Colonic mucosa (tissue), 4 donors: ENCODE measurements at regions not wholly inside any gene's neighbourhood (a gene's known extent, or its start where the extent isn't known, plus 50 kb on each side); places are given as distances from the start of the nearest gene placed in this dataset.

ENCODE experiments used
- DNase-seq: peaks from one replicate; pipeline ENCODE4 v3.0.0-alpha.2; 2020
- H3K27ac ChIP-seq: fragments of 200-600 bp; one replicate; pipeline ENCODE4 v1.8.0; 2021
- H3K27me3 ChIP-seq: fragments of 200-600 bp; one replicate; pipeline ENCODE4 v1.8.0; 2021
- H3K36me3 ChIP-seq: fragments of 200-600 bp; one replicate; pipeline ENCODE4 v1.8.0; 2021
- H3K4me1 ChIP-seq: fragments of 200-600 bp; one replicate; pipeline ENCODE4 v1.8.0; 2021; ENCODE audit warnings: mild to moderate bottlenecking
- H3K4me3 ChIP-seq: fragments of 200-600 bp; one replicate; pipeline ENCODE4 v1.8.0; 2021
- H3K9ac ChIP-seq, 2 donors: one replicate each; pipeline ENCODE4 v1.7.0; 2013; ENCODE audit warnings: control low read depth in 2 of 2, low read depth in 2 of 2, low read length in 2 of 2
- H3K9me3 ChIP-seq: fragments of 200-600 bp; one replicate; pipeline ENCODE4 v1.8.0; 2021
- intact Hi-C: fragments of 100-400 bp; cut with DNase I; formaldehyde crosslinking; loops from one replicate; pipeline ENCODE4 v1.14.1; 2022
- TF ChIP-seq, protein P1 (sequence below): fragments of 200-600 bp; IDR thresholded peaks from one replicate; pipeline ENCODE4 v1.8.0; 2022; ENCODE audit warnings: antibody characterized with exemption, mild to moderate bottlenecking
- donor health status: healthy.
- donor health status: DM: no; HTN: no; CAD: no.
- donor health status: DM: no; HTN: no; CAD: no.

DNA sequence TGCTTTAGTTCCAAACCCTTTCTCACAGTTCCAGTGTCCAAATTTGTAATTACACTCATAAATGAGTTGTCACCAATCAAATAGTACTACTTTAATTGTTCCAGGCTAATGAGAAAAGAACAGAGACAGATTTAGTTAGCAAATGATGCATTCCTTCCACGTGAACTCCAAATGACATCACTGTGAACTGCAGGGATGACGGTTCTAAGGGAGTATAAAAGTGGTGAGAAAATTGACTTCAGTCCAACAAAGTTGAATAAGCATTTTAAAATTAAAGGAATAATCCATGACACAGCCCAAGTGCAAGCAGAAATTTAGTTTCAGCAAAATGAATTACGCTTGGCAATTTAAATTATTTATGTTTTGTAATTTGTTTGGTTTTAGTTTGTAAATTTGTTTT lies 102.0 kb upstream of the LRATD1 start:
- TF ChIP-seq, protein P1, sequence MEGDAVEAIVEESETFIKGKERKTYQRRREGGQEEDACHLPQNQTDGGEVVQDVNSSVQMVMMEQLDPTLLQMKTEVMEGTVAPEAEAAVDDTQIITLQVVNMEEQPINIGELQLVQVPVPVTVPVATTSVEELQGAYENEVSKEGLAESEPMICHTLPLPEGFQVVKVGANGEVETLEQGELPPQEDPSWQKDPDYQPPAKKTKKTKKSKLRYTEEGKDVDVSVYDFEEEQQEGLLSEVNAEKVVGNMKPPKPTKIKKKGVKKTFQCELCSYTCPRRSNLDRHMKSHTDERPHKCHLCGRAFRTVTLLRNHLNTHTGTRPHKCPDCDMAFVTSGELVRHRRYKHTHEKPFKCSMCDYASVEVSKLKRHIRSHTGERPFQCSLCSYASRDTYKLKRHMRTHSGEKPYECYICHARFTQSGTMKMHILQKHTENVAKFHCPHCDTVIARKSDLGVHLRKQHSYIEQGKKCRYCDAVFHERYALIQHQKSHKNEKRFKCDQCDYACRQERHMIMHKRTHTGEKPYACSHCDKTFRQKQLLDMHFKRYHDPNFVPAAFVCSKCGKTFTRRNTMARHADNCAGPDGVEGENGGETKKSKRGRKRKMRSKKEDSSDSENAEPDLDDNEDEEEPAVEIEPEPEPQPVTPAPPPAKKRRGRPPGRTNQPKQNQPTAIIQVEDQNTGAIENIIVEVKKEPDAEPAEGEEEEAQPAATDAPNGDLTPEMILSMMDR, result no peak
- Histone ChIP-seq H3K9me3 (no peaks in the 10 kb centered on the region), H3K27ac (no peak overlapping the region), H3K27me3 (no peaks in the 10 kb centered on the region), H3K4me1 (no peaks in the 10 kb centered on the region), H3K4me3 (no peak overlapping the region), H3K9ac (no peak overlapping the region), H3K36me3 (no peaks in the 10 kb centered on the region)
- intact Hi-C loops, result no loop called here
- DNase-seq, result no peak

DNA sequence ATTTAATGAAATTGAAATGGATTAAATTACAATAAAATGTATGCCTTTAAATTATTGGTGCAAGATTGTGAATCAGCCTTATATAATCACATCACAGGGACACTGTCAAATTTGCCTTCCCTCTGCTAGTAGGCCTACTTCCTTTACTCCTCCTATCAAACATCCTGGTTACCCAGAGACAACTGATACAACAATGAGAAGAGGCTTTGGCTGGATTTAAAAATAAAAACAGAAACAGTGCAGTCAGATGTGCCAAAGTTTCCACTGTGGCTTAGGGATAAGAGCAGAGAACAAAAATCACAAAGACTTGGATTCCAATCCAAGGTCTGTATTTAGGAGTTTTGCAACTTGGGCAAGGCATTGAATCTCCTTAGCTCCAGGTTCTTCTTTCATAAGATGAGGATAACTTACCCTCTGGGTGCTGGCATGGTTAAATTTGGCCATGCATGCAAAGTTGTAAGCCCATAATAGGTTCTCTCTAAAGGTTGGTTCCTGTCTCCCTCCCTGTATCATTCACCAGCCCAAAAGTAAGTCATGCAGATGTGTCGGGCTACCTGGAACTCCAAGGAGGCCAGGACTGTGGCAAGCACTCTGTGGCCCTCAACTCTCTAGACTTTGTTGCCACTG lies 99.3 kb upstream of the LRATD1 start:
- Histone ChIP-seq H3K36me3 (no peaks in the 10 kb centered on the region), H3K9me3 (no peaks in the 10 kb centered on the region), H3K4me1 (no peaks in the 10 kb centered on the region), H3K9ac (no peak overlapping the region), H3K4me3 (no peak overlapping the region), H3K27me3 (no peaks in the 10 kb centered on the region), H3K27ac (no peak overlapping the region)
- intact Hi-C loops, result no loop called here
- TF ChIP-seq, protein P1, result no peak
- no peak for DNase-seq

DNA sequence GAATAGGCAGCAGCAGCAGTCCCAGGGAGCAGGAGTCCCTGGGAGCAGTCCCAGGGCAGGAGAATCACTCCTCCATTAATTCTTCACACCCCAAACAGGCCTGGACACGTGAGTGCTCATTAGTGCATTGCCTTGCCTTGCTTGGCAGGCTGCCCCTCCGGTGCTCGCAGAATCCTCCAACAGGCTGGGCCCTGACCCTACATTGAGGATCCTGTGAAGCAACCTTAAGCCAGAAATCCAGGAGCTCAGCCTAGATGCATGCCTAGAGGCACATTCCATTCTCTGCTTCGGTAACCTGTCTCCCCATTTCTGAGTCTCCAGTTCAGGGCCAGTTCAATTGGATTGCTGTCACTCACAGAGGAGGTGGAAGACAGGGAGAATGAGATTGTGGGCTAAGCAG lies 97.4 kb upstream of the LRATD1 start:
- H3K4me3 ChIP-seq, result no peak overlapping the region
- no peaks in the 10 kb centered on the region for H3K4me1 ChIP-seq
- no peaks in the 10 kb centered on the region for H3K9me3 ChIP-seq
- H3K36me3 ChIP-seq, result no peaks in the 10 kb centered on the region
- no peak for DNase-seq
- no peak overlapping the region for H3K27ac ChIP-seq
- H3K9ac ChIP-seq, result no peak overlapping the region
- TF ChIP-seq, protein P1, result no peak
- no peaks in the 10 kb centered on the region for H3K27me3 ChIP-seq
- intact Hi-C loops, result no loop called here

DNA sequence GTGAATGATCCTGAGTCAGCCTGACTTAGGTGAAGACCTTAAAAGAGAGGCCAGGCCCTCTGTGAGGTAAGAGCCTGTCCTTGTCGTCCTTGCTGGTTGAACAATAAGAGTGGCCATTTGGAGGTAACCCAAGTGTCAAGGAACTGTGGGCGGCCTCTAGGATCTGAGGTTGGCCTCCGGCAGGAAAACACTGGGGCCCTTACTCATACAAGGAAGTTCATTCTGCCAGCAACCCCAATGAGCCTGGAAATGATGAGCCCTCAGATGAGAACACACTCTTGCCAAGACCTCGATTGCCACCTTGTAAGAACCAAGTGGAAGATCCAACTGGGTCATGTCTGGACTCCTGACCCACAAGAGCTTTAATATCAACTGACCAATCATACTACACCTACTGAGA lies 95.5 kb upstream of the LRATD1 start:
- intact Hi-C loops, result no loop called here
- Histone ChIP-seq H3K4me1 (no peaks in the 10 kb centered on the region), H3K27me3 (no peaks in the 10 kb centered on the region), H3K4me3 (no peak overlapping the region), H3K27ac (no peak overlapping the region), H3K9me3 (no peaks in the 10 kb centered on the region), H3K9ac (no peak overlapping the region), H3K36me3 (no peaks in the 10 kb centered on the region)
- TF ChIP-seq, protein P1, result no peak
- DNase-seq, result no peak

DNA sequence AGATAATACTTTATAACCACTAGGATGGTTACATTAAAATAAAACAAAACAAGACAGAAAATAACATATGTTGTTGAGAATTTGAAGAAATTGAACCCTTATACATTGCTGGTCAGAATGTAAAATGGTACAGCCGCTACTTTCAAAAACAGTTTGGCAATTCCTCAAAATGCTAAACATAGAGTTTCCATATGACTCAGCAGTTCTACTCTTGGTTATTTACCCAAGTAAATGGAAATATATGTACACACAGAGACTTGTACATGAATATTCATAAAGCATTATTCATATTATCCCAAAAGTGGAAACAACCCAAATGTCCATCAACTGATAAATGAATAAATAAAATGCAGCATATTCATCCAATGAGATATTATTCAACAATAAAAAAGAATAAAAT lies 92.5 kb upstream of the LRATD1 start:
- no peaks in the 10 kb centered on the region for H3K4me1 ChIP-seq

More for the DNA sequence above, 92.5 kb upstream of the LRATD1 start:
- DNase-seq, result no peak
- intact Hi-C loops, result no loop called here
- H3K27ac ChIP-seq, result no peak overlapping the region
- TF ChIP-seq, protein P1, result no peak
- no peaks in the 10 kb centered on the region for H3K9me3 ChIP-seq
- H3K9ac ChIP-seq, result no peak overlapping the region
- H3K4me3 ChIP-seq, result no peak overlapping the region
- H3K27me3 ChIP-seq, result no peaks in the 10 kb centered on the region
- no peaks in the 10 kb centered on the region for H3K36me3 ChIP-seq
